Right lobe of liver (tissue), 6 donors: ENCODE measurements at regions not wholly inside any gene's neighbourhood (a gene's known extent, or its start where the extent isn't known, plus 50 kb on each side); places are given as distances from the start of the nearest gene placed in this dataset.

Experiments used
- ATAC-seq, 4 donors: fragments of 200-7000 bp; cut with Tn5 transposase; one replicate each; pipeline ENCODE4 v1.9.1; 2020; ENCODE audit warnings: mild to moderate bottlenecking in 4 of 4, moderate library complexity in 4 of 4
- DNase-seq, 3 donors: peaks; one replicate each; pipeline ENCODE4 v3.0.0-alpha.2; 2020
- H3K27ac ChIP-seq, 3 donors: fragments of 200-600 bp; one replicate each; pipeline ENCODE4 v1.8.0; 2022
- H3K27me3 ChIP-seq, 2 donors: fragments of 200-600 bp; one replicate each; pipeline ENCODE4 v1.8.0; 2022
- H3K36me3 ChIP-seq, 4 donors: fragments of 200-600 bp; sonication (generic) in 1 of 4; one replicate each; pipeline versions ENCODE4 v1.5.1 to v1.8.0; 2017 to 2022; ENCODE audit warnings: control low read depth in 1 of 4
- H3K4me1 ChIP-seq, 4 donors: fragments of 200-600 bp; sonication (generic) in 1 of 4; one replicate each; pipeline versions ENCODE4 v1.5.1 to v1.8.0; 2017 to 2022; ENCODE audit warnings: control low read depth in 1 of 4
- H3K4me3 ChIP-seq, 3 donors: fragments of 200-600 bp; one replicate each; pipeline ENCODE4 v1.8.0; 2022
- H3K9me3 ChIP-seq, 4 donors: fragments of 200-600 bp; sonication (generic) in 1 of 4; one replicate each; pipeline versions ENCODE4 v1.5.1 to v1.8.0; 2017 to 2022; ENCODE audit warnings: control low read depth in 1 of 4
- CTCF ChIP-seq, 4 donors: fragments of 200-600 bp in 3 of 4; fragments of 450-650 bp in 1 of 4; IDR thresholded peaks; one replicate each; pipeline versions ENCODE4 v1.5.1 to v1.8.0; 2016 to 2022; ENCODE audit warnings: antibody characterized with exemption in 4 of 4, mild to moderate bottlenecking in 2 of 4
- POLR2A ChIP-seq: fragments of 450-650 bp; IDR thresholded peaks from one replicate; pipeline ENCODE4 v1.6.1; 2017; ENCODE audit warnings: antibody characterized with exemption, mild to moderate bottlenecking
- WGBS: methylation state at CpG from one replicate; pipeline ENCODE4 v1.1.6; 2018; ENCODE audit warnings: low coverage, low lambda C conversion rate; ENCODE audit not compliant: insufficient coverage; ENCODE audit errors: missing lambda C conversion rate; 5-methylcytosine and 5-hydroxymethylcytosine counted together
- intact Hi-C, 2 donors: fragments of 100-400 bp; cut with DNase I; formaldehyde crosslinking; loops; one replicate each; pipeline versions ENCODE4 v1.11.2 to v1.14.1; 2022
- donor health status: DM: no; HTN: yes; CAD: no.
- donor health status: DM: no; HTN: no; CAD: no.
- donor health status: DM: no; HTN: no; CAD: no.
- donor health status: DM: no; HTN: yes; CAD: no.
- donor health status: DM: no; HTN: yes; CAD: no.

GRCh38 chr12:63394983-63395382 is 244.0 kb upstream of the AVPR1A start:
- Histone ChIP-seq H3K36me3 (no peaks in the 10 kb centered on the region), H3K27me3 (no peaks in the 10 kb centered on the region), H3K27ac (no peak overlapping the region), H3K4me1 (no peaks in the 10 kb centered on the region), H3K4me3 (no peak overlapping the region), H3K9me3 (no peaks in the 10 kb centered on the region)
- 54% methylated on average over 4 of the region's 4 CpGs for WGBS
- intact Hi-C loops: no loop called here
- TF ChIP-seq POLR2A (no peak), CTCF (IDR thresholded peaks at IDR 0.05) (no peak)
- no peak for DNase-seq
- no peak for ATAC-seq

- 60% methylated on average over 4 of the region's 4 CpGs for WGBS
Observed at GRCh38 chr12:63394349-63394748, 243.3 kb upstream of the AVPR1A start.

GRCh38 chr12:63389211-63389610 is 238.2 kb upstream of the AVPR1A start:
- no peaks in the 10 kb centered on the region for H3K36me3 ChIP-seq
- ATAC-seq (no peak), DNase-seq (no peak)
- 63% methylated on average over 7 of the region's 7 CpGs for WGBS
- H3K4me3 ChIP-seq: no peak overlapping the region
- H3K27ac ChIP-seq: no peak overlapping the region
- no peaks in the 10 kb centered on the region for H3K4me1 ChIP-seq
- TF ChIP-seq POLR2A: no peak
- TF ChIP-seq CTCF (IDR thresholded peaks at IDR 0.05): no peak
- H3K9me3 ChIP-seq: no peaks in the 10 kb centered on the region
- no peaks in the 10 kb centered on the region for H3K27me3 ChIP-seq
- intact Hi-C loops: no loop called here

More at GRCh38 chr12:63394349-63394748, 243.3 kb upstream of the AVPR1A start:
- Histone ChIP-seq H3K9me3 (no peaks in the 10 kb centered on the region), H3K27ac (no peak overlapping the region), H3K4me3 (no peak overlapping the region), H3K4me1 (no peaks in the 10 kb centered on the region), H3K27me3 (no peaks in the 10 kb centered on the region), H3K36me3 (no peaks in the 10 kb centered on the region)
- ATAC-seq (no peak), DNase-seq (no peak)
- TF ChIP-seq CTCF (IDR thresholded peaks at IDR 0.05): no peak
- no peak for TF ChIP-seq POLR2A
- intact Hi-C loops: no loop called here

GRCh38 chr12:63387771-63388170 is 236.8 kb upstream of the AVPR1A start:
- H3K27me3 ChIP-seq: no peaks in the 10 kb centered on the region
- H3K27ac ChIP-seq: no peak overlapping the region
- H3K4me1 ChIP-seq: no peaks in the 10 kb centered on the region
- TF ChIP-seq POLR2A: no peak
- no peak for TF ChIP-seq CTCF (IDR thresholded peaks at IDR 0.05)
- no peaks in the 10 kb centered on the region for H3K36me3 ChIP-seq
- intact Hi-C loops: no loop called here
- no peaks in the 10 kb centered on the region for H3K9me3 ChIP-seq
- DNase-seq (no peak), ATAC-seq (no peak)
- WGBS: 70% methylated on average over 4 of the region's 4 CpGs
- no peak overlapping the region for H3K4me3 ChIP-seq

GRCh38 chr12:63382930-63383329 is 231.9 kb upstream of the AVPR1A start:
- no peak overlapping the region for H3K4me3 ChIP-seq
- H3K27me3 ChIP-seq: no peaks in the 10 kb centered on the region
- no peak overlapping the region for H3K27ac ChIP-seq
- ATAC-seq (no peak), DNase-seq (no peak)
- TF ChIP-seq POLR2A (no peak), CTCF (IDR thresholded peaks at IDR 0.05) (no peak)
- H3K36me3 ChIP-seq: no peaks in the 10 kb centered on the region
- H3K9me3 ChIP-seq: no peaks in the 10 kb centered on the region
- intact Hi-C loops: no loop called here
- H3K4me1 ChIP-seq: no peaks in the 10 kb centered on the region
